Testis (tissue), 2 donors: ENCODE measurements at regions not wholly inside any gene's neighbourhood (a gene's known extent, or its start where the extent isn't known, plus 50 kb on each side); places are given as distances from the start of the nearest gene placed in this dataset.

Experiments
- DNase-seq: peaks from one replicate; pipeline ENCODE4 v3.0.0-alpha.2; 2019
- H3K27ac ChIP-seq, 2 donors: fragments of 200-600 bp; sonication (generic); one replicate each; pipeline ENCODE4 v1.5.1; 2019
- H3K27me3 ChIP-seq: fragments of 200-600 bp; sonication (generic); one replicate; pipeline ENCODE4 v1.5.1; 2019
- H3K36me3 ChIP-seq: fragments of 200-600 bp; sonication (generic); one replicate; pipeline ENCODE4 v1.5.1; 2017; ENCODE audit warnings: low read depth; ENCODE audit errors: missing control alignments
- H3K4me1 ChIP-seq: fragments of 200-600 bp; sonication (generic); one replicate; pipeline ENCODE4 v1.5.1; 2019
- H3K4me3 ChIP-seq, 2 donors: fragments of 200-600 bp; sonication (generic); one replicate each; pipeline ENCODE4 v1.5.1; 2017 to 2019
- H3K9me3 ChIP-seq: fragments of 200-600 bp; sonication (generic); one replicate; pipeline ENCODE4 v1.5.1; 2017
- POLR2A ChIP-seq: fragments of 450-650 bp; IDR thresholded peaks from one replicate; pipeline ENCODE4 v1.6.1; 2017; ENCODE audit warnings: antibody characterized with exemption, mild to moderate bottlenecking, moderate library complexity
- WGBS, 2 donors: methylation state at CpG; one replicate each; pipeline ENCODE4 v1.1.5; 2018; 5-methylcytosine and 5-hydroxymethylcytosine counted together
- intact Hi-C: fragments of 100-400 bp; cut with DNase I; formaldehyde crosslinking; loops from one replicate; pipeline ENCODE4 v1.15.1; 2023; ENCODE audit warnings: low total_unique reads
- TF ChIP-seq, protein P1 (sequence below), 3 experiments: fragments of 450-650 bp in 2 of 3; fragments of 200-600 bp in 1 of 3; sonication (generic) in 1 of 3; IDR thresholded peaks; one replicate each; pipeline ENCODE4 v1.5.1; 2016 to 2019; ENCODE audit warnings: antibody characterized with exemption in 3 of 3, mild to moderate bottlenecking in 2 of 3, moderate library complexity in 1 of 3

DNA sequence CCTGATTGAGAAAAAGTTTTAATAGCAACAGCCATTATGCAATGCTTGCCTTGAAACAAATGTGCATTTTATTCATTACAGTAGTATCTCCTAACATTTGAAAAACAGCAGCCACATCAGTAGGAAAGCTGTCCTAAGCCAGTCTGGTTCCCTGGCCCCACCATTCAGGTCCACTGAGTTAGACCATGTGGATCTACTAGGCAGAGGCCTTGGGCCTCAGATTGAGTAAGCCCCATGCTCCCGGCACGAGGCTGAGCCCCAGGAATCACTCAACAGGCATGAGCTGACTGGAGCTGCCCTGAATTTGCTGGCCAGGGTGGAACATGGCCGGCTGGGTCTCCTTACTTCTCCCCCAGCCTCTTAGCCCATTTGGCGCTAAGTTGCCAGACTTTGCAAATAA is 103.4 kb downstream of the ZFP36L2 start:
- Histone ChIP-seq H3K27me3 (no peaks in the 10 kb centered on the region), H3K4me1 (peaks cover 5% of the 10 kb centered on the region), H3K4me3 (no peak overlapping the region), H3K9me3 (no peaks in the 10 kb centered on the region), H3K27ac (no peak overlapping the region), H3K36me3 (no peaks in the 10 kb centered on the region)
- no peak for DNase-seq
- 83 to 88% methylated on average over 4 of the region's 4 CpGs for WGBS, 2 donors
- no peak for TF ChIP-seq POLR2A
- TF ChIP-seq, protein P1, sequence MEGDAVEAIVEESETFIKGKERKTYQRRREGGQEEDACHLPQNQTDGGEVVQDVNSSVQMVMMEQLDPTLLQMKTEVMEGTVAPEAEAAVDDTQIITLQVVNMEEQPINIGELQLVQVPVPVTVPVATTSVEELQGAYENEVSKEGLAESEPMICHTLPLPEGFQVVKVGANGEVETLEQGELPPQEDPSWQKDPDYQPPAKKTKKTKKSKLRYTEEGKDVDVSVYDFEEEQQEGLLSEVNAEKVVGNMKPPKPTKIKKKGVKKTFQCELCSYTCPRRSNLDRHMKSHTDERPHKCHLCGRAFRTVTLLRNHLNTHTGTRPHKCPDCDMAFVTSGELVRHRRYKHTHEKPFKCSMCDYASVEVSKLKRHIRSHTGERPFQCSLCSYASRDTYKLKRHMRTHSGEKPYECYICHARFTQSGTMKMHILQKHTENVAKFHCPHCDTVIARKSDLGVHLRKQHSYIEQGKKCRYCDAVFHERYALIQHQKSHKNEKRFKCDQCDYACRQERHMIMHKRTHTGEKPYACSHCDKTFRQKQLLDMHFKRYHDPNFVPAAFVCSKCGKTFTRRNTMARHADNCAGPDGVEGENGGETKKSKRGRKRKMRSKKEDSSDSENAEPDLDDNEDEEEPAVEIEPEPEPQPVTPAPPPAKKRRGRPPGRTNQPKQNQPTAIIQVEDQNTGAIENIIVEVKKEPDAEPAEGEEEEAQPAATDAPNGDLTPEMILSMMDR (IDR thresholded peaks at IDR 0.05), result no peak
- intact Hi-C loops, result no loop called here

DNA sequence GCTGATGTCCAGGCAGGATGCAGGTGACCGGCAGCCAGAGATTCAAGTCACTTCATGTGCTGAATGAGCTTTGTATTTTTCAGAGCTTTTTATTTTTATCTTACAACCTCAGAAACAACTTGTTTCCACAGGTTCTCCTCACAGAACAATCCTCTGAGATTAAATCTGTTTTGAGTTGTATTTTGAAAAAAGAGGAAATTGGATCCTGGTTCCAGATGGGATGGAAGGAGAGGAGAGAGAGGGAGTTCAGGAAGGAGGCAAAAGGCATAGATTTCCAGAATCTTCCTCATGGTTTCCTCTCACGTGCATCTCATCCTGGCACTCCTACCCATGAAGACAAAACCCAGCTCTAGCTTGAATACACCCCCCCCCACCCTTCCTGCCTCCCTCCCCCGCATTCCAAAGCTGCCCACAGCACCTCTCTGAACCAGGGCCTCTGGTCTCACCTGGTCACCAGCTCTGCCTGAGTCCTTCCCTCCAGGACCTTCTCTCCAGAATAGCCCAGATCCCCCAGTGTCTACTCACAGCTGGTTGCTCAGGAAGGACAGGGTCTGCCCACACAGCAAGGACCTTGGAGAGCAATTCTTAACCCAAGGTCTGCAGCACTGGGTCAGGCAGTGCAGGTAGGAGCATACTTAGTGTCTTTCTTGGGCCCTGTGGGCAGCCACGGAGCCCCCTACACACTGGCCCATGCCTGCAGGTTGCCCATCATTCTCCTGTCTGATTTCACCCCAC is 104.7 kb downstream of the ZFP36L2 start:
- no peak overlapping the region for H3K4me3 ChIP-seq
- no peak for DNase-seq
- no peak overlapping the region for H3K27ac ChIP-seq
- TF ChIP-seq POLR2A, result no peak
- 74 to 77% methylated on average over 4 of the region's 4 CpGs for WGBS, 2 donors
- H3K9me3 ChIP-seq, result no peaks in the 10 kb centered on the region
- no peaks in the 10 kb centered on the region for H3K27me3 ChIP-seq
- no peaks in the 10 kb centered on the region for H3K36me3 ChIP-seq
- intact Hi-C loops, result no loop called here
- peaks cover 5% of the 10 kb centered on the region for H3K4me1 ChIP-seq

DNA sequence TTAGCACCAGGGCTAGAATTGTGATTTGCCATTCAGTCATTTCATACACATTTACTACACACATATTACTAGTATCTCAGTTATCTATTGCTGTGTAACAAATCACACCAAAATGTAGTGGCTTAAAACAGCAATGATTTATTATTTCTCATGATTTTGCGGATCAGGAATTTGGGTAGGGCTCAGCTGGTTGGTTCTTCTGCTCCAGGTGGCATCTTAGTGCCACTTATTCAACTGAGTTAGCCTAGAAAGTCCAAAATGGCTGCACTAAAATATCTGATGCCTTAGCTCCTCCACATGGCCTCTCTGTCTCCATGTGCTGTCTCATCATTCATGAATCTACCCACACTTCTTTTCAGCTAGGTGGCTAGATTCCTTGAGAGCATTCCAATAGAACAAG is 107.1 kb downstream of the ZFP36L2 start:
- intact Hi-C loops, result no loop called here
- Histone ChIP-seq H3K36me3 (no peaks in the 10 kb centered on the region), H3K27me3 (no peaks in the 10 kb centered on the region), H3K27ac (no peak overlapping the region), H3K4me1 (peaks cover 5% of the 10 kb centered on the region), H3K9me3 (no peaks in the 10 kb centered on the region), H3K4me3 (no peak overlapping the region)
- WGBS, 2 donors, result 95 to 100% methylated on average over 1 of the region's 1 CpG
- TF ChIP-seq POLR2A, result no peak
- TF ChIP-seq, protein P1 (IDR thresholded peaks at IDR 0.05), result no peak
- DNase-seq, result no peak

DNA sequence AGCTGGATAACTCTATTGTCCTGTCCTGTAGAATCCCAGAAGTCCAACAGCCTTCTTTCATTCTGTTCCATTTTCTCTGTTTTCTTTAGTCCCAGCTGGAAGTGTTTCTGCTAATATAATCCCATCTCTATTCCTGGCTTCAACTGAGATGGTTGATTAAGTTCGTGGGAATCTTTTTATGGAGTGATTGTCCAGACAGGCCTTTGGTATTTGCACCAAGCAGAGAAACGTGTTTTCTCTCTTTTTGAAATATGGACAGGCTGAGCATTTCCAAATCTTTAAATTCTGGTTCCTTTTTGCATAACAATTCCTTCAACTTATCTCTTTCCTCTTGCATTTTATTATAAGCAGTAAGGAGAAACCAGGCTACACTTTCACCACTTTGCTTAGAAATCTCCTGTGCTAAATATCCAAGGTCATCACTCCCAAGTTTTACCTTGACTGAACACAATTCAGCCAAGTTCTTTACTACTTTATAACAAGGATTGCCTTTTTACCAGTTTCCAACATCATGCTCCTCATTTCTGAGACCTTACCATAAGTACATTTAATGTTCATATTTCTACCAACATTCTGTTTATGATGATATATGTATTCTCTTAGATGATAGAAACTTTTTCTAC is 108.8 kb downstream of the ZFP36L2 start:
- DNase-seq, result no peak
- no peak overlapping the region for H3K4me3 ChIP-seq
- H3K27me3 ChIP-seq, result no peaks in the 10 kb centered on the region
- WGBS, 2 donors, result 31 to 47% methylated on average over 2 of the region's 2 CpGs
- H3K4me1 ChIP-seq, result peaks cover 5% of the 10 kb centered on the region
- H3K27ac ChIP-seq, result no peak overlapping the region
- TF ChIP-seq POLR2A, result no peak
- TF ChIP-seq, protein P1 (IDR thresholded peaks at IDR 0.05), result no peak
- intact Hi-C loops, result no loop called here
- no peaks in the 10 kb centered on the region for H3K9me3 ChIP-seq
- no peaks in the 10 kb centered on the region for H3K36me3 ChIP-seq

DNA sequence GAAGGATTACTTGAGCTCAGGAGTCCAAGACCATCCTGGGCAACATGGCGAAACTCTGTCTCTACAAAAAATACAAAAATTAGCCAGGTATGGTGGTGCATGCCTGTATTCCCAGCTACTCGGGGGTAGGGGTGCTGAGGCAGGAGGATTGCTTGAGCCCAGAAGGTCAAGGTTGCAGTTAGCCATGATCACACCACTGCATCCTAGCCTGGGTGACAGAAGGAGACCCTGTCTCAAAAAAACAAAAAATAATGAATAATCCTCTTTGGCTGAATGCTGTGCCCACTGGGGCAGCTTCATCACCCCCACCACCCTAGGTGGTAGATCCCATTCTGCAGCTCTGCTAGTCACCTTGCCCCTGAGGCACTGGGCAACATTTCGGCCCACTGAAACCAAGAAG is 109.4 kb downstream of the ZFP36L2 start:
- Histone ChIP-seq H3K4me1 (peaks cover 5% of the 10 kb centered on the region), H3K36me3 (no peaks in the 10 kb centered on the region), H3K27me3 (no peaks in the 10 kb centered on the region), H3K9me3 (no peaks in the 10 kb centered on the region), H3K27ac (no peak overlapping the region), H3K4me3 (no peak overlapping the region)
- DNase-seq, result no peak
- intact Hi-C loops, result no loop called here
- 59 to 65% methylated on average over 3 of the region's 3 CpGs for WGBS, 2 donors
- TF ChIP-seq, protein P1 (IDR thresholded peaks at IDR 0.05), result no peak
- no peak for TF ChIP-seq POLR2A
